GM18502 (cell line): ENCODE measurements at regions not wholly inside any gene's neighbourhood (a gene's known extent, or its start where the extent isn't known, plus 50 kb on each side); places are given as distances from the start of the nearest gene placed in this dataset.
"Not testable (repeated sequence)": the region's sequence is repeated elsewhere in the genome, so short reads cannot be mapped to it uniquely, and the experiment has no call there.

Experiments
- ATAC-seq: cut with Tn5 transposase; IDR thresholded peaks from one replicate; pipeline ENCODE4 v1.9.1; 2021; ENCODE audit warnings: mild to moderate bottlenecking; ENCODE audit not compliant: unreplicated experiment, poor library complexity

DNA sequence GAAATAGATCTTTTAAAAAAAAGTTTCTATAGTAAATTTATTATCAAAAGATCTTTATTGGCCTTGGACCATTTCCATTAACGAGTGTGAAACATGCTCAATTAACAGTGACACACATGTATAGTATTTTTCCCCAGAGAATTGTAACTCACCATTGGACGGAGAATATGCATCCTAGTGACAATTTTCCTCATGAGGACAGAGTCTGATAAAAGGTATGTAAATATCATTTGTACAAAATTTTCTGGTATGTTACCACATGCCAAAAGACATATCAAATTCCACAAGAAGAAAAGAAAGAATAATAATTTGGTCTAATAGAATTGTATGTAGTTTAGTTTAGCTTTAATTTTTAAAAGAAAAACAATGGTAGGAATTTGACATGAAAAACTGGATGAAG is 1096.0 kb upstream of the FLRT2 start:
- no peak for ATAC-seq

GRCh38 chr14:84435820-84436324 is 1094.1 kb upstream of the FLRT2 start:
- ATAC-seq = no peak

- ATAC-seq = no peak
Observed at GRCh38 chr14:84436528-84436927, 1093.4 kb upstream of the FLRT2 start.

DNA sequence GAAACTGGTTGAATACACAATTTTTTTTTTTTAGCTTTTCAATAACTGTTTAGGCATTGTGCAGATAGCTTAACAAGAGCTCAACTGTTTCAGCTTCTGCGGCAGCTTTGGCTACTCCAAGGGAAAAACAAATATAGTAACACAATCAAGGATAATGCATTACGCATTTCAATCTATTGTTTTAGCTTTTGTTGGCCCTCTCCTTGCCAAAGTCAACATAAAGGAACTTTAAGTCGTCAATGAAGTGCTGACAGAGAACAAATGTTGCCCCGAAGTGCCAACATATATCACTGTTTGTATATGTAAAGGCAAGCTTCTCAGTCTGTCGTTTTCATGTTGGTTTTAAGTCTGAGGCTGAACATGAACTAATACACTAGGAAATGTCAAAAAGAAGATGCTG is 1087.4 kb upstream of the FLRT2 start:
- no peak for ATAC-seq

GRCh38 chr14:84445486-84445885 is 1084.5 kb upstream of the FLRT2 start:
- no peak for ATAC-seq

DNA sequence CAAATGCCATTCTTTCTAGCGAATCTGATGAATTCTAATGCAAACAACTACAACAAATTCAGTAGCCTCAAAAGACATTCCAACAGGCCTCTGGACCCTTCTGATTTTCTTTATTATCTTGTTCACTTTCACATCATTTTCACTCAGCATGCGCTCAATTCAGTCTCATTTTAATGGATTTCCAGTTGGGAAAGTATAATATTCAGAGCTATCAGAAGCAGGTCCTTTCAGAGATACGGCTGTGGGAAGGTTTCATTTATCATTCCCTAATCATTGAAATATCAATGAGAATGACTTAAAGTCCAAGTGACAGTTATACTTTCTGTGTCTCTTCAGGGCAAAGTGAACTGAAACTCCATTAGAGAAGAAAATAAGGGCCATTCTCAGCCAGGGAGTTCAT is 1083.7 kb upstream of the FLRT2 start:
- no peak for ATAC-seq

DNA sequence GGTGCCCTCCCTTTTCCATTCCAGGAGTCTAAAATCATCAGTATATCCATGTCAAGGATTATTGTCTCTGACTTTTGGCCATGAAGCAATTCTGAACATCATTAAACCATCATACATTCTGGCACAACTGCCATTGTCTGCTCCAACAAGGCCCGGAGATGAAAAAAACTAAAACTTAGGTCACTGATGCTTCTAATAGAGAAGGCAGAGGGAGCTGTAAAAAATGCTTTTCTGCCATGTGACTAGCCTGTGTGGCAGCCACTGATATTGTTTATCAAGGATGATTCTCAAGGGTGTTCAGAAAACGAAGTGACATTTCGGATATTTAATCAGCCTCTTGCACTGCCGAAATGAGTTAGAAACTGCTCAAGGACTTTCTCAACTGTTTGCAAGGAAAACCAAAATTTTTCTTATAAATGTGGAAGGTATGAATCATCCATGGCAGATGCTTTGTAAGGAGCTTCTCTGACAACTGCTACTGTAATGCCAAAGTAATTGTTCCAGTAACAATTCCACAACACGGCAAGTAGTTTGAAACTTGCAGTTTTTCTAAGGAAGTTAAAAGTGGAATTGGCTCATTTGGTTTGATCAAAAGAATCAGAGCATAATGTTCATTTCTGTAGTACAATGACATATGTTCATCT is 1076.5 kb upstream of the FLRT2 start:
- no peak for ATAC-seq

- no peak for ATAC-seq
Observed at GRCh38 chr14:84454114-84454513, 1075.8 kb upstream of the FLRT2 start.

DNA sequence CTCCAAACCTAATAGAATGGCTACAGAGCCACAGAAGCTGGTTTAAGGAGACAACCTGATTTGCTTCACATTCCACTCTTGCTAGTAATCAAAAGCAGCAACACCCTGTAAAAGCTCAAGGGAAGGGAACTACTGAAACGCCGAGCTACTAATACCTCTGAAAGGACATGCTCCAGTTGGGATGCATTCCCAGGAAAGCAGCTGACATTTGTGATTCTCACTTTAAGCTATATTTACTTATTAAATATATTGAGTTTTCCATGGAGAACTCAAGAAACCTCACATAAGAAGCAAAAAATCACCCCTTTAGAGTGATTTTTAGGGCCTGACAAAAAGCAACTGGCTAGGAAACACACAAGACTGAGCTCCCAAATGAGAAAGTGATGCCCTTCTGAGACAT is 1073.0 kb upstream of the FLRT2 start:
- ATAC-seq = no peak

- no peak for ATAC-seq
Observed at GRCh38 chr14:84458881-84459280, 1071.1 kb upstream of the FLRT2 start.

DNA sequence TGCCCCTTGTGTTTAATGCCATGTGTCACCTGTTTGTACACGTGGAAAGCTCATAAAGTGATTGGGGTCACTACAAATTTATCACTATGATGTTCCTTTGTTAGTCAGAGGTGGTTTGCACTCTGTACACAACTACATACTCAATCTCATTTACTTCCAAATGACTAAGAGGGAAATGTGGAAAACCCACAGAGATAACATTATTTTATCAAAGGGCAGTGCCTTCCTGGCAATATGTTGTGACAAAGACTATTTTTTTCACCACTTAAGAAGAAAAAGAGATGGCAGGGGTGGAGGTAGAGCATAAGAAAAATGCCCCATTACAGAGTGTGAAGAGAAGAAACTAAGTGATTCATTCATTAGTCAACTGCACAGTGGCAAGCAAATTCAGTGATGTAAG is 1064.1 kb upstream of the FLRT2 start:
- ATAC-seq = no peak

- no peak for ATAC-seq
Observed at GRCh38 chr14:84468153-84468552, 1061.8 kb upstream of the FLRT2 start.

- ATAC-seq = no peak
Observed at GRCh38 chr14:84477996-84478395, 1051.9 kb upstream of the FLRT2 start.

DNA sequence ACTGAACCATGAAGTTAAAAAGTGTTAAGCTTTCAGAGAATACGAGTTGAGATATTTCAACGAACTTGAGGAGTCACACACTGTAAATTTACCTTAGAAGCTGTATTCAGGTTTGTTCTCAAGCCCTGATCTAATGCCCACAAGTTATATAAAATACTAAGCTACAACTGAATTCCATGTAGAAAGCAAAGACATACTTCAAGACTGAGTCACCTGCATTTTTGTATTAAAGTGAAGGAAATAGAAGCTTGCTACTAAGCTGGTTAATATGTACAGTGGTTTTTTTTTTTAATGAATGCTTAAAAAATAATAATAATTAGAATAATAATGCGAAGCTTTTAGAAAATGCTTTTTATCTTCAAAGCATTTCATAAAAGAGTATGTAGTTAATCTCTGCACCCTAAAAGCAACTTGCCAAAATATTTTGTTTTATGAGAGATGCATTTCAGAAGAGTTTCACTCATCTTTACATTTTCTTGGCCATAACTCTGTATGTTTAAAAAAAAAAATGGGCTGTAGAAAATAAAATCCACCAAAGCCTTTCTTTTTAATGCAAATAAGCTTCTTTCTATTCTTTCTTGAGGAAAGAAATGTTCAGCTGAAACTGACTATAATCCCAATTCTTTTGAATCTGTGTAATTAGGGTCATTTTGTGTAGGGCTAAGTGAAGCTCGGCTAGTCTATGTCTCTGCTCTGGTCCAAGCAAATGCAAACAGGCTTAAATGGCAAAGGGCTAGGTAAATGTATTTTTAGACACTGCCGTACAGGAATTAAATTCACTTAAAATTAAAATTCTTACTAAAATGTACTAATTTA is 1047.5 kb upstream of the FLRT2 start:
- no peak for ATAC-seq

GRCh38 chr14:84483072-84483420 is 1046.9 kb upstream of the FLRT2 start:
- ATAC-seq = no peak

DNA sequence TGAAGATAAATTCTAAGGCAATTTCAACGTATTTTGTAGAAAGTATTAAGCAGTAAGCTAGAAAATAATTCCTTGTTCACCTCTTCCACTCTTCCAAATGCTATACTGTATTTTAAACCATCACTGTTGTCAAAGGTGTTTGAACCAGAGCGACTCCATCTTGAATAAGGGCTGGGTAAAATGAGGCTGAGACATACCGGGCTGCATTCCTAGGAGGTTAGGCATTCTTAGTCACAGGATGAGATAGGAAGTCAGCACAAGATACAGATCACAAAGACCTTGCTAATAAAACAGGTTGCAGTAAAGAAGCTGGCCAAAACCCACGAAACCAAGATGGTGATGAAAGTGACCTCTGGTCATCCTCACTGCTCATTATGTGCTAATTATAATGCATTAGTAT is 1045.7 kb upstream of the FLRT2 start:
- ATAC-seq = not testable (repeated sequence)

- no peak for ATAC-seq
Observed at GRCh38 chr14:84485036-84485435, 1044.9 kb upstream of the FLRT2 start.

DNA sequence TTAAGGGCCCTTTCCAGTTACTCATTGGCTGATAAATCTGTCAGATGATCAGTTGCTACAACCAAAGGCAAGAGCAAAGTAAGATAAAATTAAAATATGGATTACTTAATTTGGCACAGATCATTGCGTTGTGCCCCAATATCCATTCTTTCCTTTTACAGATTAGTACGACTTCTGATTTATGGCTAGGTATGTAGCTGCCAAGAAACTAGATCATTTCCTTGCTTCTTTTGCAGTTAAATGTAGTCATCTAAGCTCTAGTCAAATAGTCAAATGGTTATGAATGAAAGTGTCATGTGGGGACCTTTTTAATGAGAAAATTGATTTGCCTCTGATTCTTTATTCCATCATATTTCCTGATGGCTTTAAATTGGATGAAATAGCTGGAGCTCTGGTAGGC is 1039.9 kb upstream of the FLRT2 start:
- ATAC-seq = no peak

- ATAC-seq = no peak
Observed at GRCh38 chr14:84492685-84493084, 1037.3 kb upstream of the FLRT2 start.

- no peak for ATAC-seq
Observed at GRCh38 chr14:84493779-84494178, 1036.2 kb upstream of the FLRT2 start.

DNA sequence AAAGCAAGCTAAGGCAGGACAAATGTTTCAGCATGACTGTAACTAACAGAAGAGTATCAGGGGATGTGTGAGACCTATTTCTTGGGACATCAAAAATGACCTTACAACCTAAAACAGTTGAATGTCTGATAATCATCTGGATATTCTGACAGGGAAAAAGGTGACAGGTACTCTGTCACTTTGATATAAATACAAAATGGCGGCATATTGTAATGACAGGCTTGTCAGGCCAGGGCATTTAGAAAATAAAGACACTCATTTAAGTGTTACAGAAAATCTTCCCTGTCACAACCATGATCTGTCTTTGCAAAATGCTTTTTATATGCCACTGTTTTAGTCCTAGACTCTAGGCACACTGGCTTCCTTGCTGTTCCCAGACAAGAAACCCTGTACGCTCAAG is 1033.3 kb upstream of the FLRT2 start:
- no peak for ATAC-seq

- not testable (repeated sequence) for ATAC-seq
Observed at GRCh38 chr14:84512823-84513222, 1017.1 kb upstream of the FLRT2 start.
